Liver (tissue), 8 donors: ENCODE measurements at regions not wholly inside any gene's neighbourhood (a gene's known extent, or its start where the extent isn't known, plus 50 kb on each side); places are given as distances from the start of the nearest gene placed in this dataset.

Experiments
- DNase-seq: peaks from one replicate; pipeline ENCODE4 v3.0.0-alpha.2; 2017; ENCODE audit warnings: low spot score
- H3K27ac ChIP-seq, 2 donors: one replicate each; pipeline ENCODE4 v1.7.0; 2013; ENCODE audit warnings: inconsistent platforms in 2 of 2, low read length in 2 of 2, control low read depth in 1 of 2, low read depth in 1 of 2, mild to moderate bottlenecking in 1 of 2
- H3K27me3 ChIP-seq, 4 donors: one replicate each; pipeline versions ENCODE4 v1.6.1 to v1.7.0; 2013; ENCODE audit warnings: low read length in 3 of 4, inconsistent platforms in 1 of 4, mild to moderate bottlenecking in 1 of 4, moderate library complexity in 1 of 4; ENCODE audit not compliant: control insufficient read depth in 4 of 4, insufficient read depth in 4 of 4
- H3K36me3 ChIP-seq, 4 donors: one replicate each; pipeline versions ENCODE4 v1.6.1 to v1.7.0; 2013; ENCODE audit warnings: low read length in 3 of 4, mild to moderate bottlenecking in 3 of 4, low read depth in 1 of 4, moderate library complexity in 1 of 4; ENCODE audit not compliant: control insufficient read depth in 4 of 4, insufficient read depth in 3 of 4
- H3K4me1 ChIP-seq, 4 donors: one replicate each; pipeline versions ENCODE4 v1.6.1 to v1.7.0; 2013; ENCODE audit warnings: low read length in 3 of 4, mild to moderate bottlenecking in 3 of 4, moderate library complexity in 1 of 4; ENCODE audit not compliant: control insufficient read depth in 4 of 4, insufficient read depth in 4 of 4
- H3K4me3 ChIP-seq, 3 donors: one replicate each; pipeline versions ENCODE4 v1.6.1 to v1.7.0; 2013; ENCODE audit warnings: low read length in 3 of 3, control low read depth in 1 of 3, low read depth in 1 of 3, mild to moderate bottlenecking in 1 of 3
- H3K9ac ChIP-seq, 2 donors: one replicate each; pipeline ENCODE4 v1.7.0; 2013; ENCODE audit warnings: low read length in 2 of 2, mild to moderate bottlenecking in 2 of 2, moderate library complexity in 2 of 2, control low read depth in 1 of 2, low read depth in 1 of 2
- H3K9me3 ChIP-seq, 4 donors: one replicate each; pipeline versions ENCODE4 v1.6.1 to v1.7.0; 2013; ENCODE audit warnings: low read length in 3 of 4; ENCODE audit not compliant: control insufficient read depth in 4 of 4
- EGR1 ChIP-seq, 2 donors: IDR thresholded peaks; 2 replicates each; pipeline ENCODE4 v1.6.1; 2016 to 2018; ENCODE audit warnings: antibody characterized with exemption in 2 of 2, low read depth in 2 of 2
- FOXA1 ChIP-seq: IDR thresholded peaks from 2 replicates; pipeline ENCODE4 v1.6.1; 2016; ENCODE audit warnings: antibody characterized with exemption
- FOXA2 ChIP-seq: IDR thresholded peaks from 2 replicates; pipeline ENCODE4 v1.6.1; 2016; ENCODE audit warnings: antibody characterized with exemption
- GABPA ChIP-seq, 2 donors: IDR thresholded peaks in 1 of 2; conservative IDR thresholded peaks in 1 of 2; 2 replicates each; pipeline ENCODE4 v1.6.1; 2016; ENCODE audit warnings: antibody characterized with exemption in 2 of 2, mild to moderate bottlenecking in 1 of 2, moderate library complexity in 1 of 2
- HNF4A ChIP-seq, 2 donors: conservative IDR thresholded peaks; 2 replicates each; pipeline ENCODE4 v1.6.1; 2016; ENCODE audit warnings: antibody characterized with exemption in 2 of 2, mild to moderate bottlenecking in 2 of 2
- HNF4G ChIP-seq: IDR thresholded peaks from 2 replicates; pipeline ENCODE4 v1.6.1; 2016; ENCODE audit warnings: antibody characterized with exemption
- JUND ChIP-seq, 2 donors: IDR thresholded peaks; 2 replicates each; pipeline ENCODE4 v1.6.1; 2016; ENCODE audit warnings: antibody characterized with exemption in 2 of 2
- NR2F2 ChIP-seq: IDR thresholded peaks from 2 replicates; pipeline ENCODE4 v1.6.1; 2016; ENCODE audit warnings: antibody characterized with exemption
- RAD21 ChIP-seq, 2 donors: IDR thresholded peaks; 2 replicates each; pipeline ENCODE4 v1.6.1; 2016; ENCODE audit warnings: antibody characterized with exemption in 2 of 2, mild to moderate bottlenecking in 2 of 2
- RXRA ChIP-seq, 2 donors: IDR thresholded peaks; 2 replicates each; pipeline ENCODE4 v1.6.1; 2017 to 2018; ENCODE audit warnings: antibody characterized with exemption in 2 of 2, mild to moderate bottlenecking in 1 of 2
- SP1 ChIP-seq: IDR thresholded peaks from 2 replicates; pipeline ENCODE4 v1.6.1; 2018; ENCODE audit warnings: antibody characterized with exemption, mild to moderate bottlenecking
- TAF1 ChIP-seq: conservative IDR thresholded peaks from 2 replicates; pipeline ENCODE4 v1.6.1; 2016; ENCODE audit warnings: antibody characterized with exemption, mild to moderate bottlenecking
- YY1 ChIP-seq: IDR thresholded peaks from 2 replicates; pipeline ENCODE4 v1.6.1; 2016; ENCODE audit warnings: antibody characterized with exemption, mild to moderate bottlenecking
- WGBS: extraction: QIAGEN DNeasy Blood & Tissue Kit; methylation state at CpG from one replicate; pipeline ENCODE4 v1.1.7; 2013; 5-methylcytosine and 5-hydroxymethylcytosine counted together
- TF ChIP-seq, protein P1 (sequence below): IDR thresholded peaks from 2 replicates; pipeline ENCODE4 v1.6.1; 2016; ENCODE audit warnings: antibody characterized with exemption
- TF ChIP-seq, protein P2 (sequence below): fragments of 150-350 bp; IDR thresholded peaks from 2 replicates; pipeline ENCODE4 v1.5.1; 2017; ENCODE audit warnings: improper control_type of control experiment, low read depth, low read length; ENCODE audit not compliant: missing input control
- TF ChIP-seq, protein P3 (sequence below): IDR thresholded peaks from 2 replicates; pipeline ENCODE4 v1.6.1; 2016; ENCODE audit warnings: antibody characterized with exemption, mild to moderate bottlenecking
- TF ChIP-seq, protein P4 (sequence below): IDR thresholded peaks from 2 replicates; pipeline ENCODE4 v1.6.1; 2016; ENCODE audit warnings: antibody characterized with exemption
- TF ChIP-seq, protein P5 (sequence below): IDR thresholded peaks from 2 replicates; pipeline ENCODE4 v1.6.1; 2016; ENCODE audit warnings: antibody characterized with exemption
- donor health status: healthy.
- donor health status: healthy.
- donor health status: healthy.
- donor health status: healthy.
- donor health status: healthy.

DNA sequence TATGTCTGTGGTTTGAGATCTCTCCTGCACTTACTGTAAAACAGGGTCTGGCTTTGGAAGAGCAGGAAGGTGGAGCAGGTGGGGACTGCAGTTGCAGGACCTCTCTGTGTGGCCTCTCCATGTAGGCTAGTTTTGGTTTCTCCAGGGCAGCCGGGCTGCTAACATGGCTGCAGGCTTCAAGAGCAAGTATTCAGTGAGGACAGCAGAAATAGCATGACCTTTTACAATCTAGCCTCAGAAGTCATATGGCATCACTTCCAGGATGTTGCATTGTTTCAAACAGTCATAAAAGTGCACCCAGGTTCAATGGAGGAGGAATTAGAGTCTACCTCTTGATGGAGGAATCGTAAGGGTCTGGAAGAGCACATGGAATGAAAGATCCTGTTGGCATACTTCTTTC is 728.7 kb downstream of the NTRK3 start:
- no peaks in the 10 kb centered on the region for H3K27me3 ChIP-seq
- no peak overlapping the region for H3K9ac ChIP-seq
- H3K4me1 ChIP-seq: no peaks in the 10 kb centered on the region
- 71% methylated on average over 2 of the region's 2 CpGs for WGBS
- no peak for DNase-seq
- no peaks in the 10 kb centered on the region for H3K36me3 ChIP-seq
- no peak overlapping the region for H3K27ac ChIP-seq
- no peak overlapping the region for H3K4me3 ChIP-seq
- TF ChIP-seq NR2F2: no peak
- TF ChIP-seq, protein P1, sequence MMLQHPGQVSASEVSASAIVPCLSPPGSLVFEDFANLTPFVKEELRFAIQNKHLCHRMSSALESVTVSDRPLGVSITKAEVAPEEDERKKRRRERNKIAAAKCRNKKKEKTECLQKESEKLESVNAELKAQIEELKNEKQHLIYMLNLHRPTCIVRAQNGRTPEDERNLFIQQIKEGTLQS: no peak
- TF ChIP-seq SP1: no peak
- TF ChIP-seq JUND (IDR thresholded peaks at IDR 0.05): no peak
- TF ChIP-seq HNF4G: no peak
- TF ChIP-seq, protein P2, sequence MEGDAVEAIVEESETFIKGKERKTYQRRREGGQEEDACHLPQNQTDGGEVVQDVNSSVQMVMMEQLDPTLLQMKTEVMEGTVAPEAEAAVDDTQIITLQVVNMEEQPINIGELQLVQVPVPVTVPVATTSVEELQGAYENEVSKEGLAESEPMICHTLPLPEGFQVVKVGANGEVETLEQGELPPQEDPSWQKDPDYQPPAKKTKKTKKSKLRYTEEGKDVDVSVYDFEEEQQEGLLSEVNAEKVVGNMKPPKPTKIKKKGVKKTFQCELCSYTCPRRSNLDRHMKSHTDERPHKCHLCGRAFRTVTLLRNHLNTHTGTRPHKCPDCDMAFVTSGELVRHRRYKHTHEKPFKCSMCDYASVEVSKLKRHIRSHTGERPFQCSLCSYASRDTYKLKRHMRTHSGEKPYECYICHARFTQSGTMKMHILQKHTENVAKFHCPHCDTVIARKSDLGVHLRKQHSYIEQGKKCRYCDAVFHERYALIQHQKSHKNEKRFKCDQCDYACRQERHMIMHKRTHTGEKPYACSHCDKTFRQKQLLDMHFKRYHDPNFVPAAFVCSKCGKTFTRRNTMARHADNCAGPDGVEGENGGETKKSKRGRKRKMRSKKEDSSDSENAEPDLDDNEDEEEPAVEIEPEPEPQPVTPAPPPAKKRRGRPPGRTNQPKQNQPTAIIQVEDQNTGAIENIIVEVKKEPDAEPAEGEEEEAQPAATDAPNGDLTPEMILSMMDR: no peak
- no peak for TF ChIP-seq YY1
- TF ChIP-seq GABPA (IDR thresholded peaks at IDR 0.05 in 1 of 2, conservative IDR thresholded peaks at IDR 0.05 in 1 of 2): no peak
- TF ChIP-seq, protein P3, sequence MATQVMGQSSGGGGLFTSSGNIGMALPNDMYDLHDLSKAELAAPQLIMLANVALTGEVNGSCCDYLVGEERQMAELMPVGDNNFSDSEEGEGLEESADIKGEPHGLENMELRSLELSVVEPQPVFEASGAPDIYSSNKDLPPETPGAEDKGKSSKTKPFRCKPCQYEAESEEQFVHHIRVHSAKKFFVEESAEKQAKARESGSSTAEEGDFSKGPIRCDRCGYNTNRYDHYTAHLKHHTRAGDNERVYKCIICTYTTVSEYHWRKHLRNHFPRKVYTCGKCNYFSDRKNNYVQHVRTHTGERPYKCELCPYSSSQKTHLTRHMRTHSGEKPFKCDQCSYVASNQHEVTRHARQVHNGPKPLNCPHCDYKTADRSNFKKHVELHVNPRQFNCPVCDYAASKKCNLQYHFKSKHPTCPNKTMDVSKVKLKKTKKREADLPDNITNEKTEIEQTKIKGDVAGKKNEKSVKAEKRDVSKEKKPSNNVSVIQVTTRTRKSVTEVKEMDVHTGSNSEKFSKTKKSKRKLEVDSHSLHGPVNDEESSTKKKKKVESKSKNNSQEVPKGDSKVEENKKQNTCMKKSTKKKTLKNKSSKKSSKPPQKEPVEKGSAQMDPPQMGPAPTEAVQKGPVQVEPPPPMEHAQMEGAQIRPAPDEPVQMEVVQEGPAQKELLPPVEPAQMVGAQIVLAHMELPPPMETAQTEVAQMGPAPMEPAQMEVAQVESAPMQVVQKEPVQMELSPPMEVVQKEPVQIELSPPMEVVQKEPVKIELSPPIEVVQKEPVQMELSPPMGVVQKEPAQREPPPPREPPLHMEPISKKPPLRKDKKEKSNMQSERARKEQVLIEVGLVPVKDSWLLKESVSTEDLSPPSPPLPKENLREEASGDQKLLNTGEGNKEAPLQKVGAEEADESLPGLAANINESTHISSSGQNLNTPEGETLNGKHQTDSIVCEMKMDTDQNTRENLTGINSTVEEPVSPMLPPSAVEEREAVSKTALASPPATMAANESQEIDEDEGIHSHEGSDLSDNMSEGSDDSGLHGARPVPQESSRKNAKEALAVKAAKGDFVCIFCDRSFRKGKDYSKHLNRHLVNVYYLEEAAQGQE: no peak
- no peak for TF ChIP-seq FOXA1
- TF ChIP-seq, protein P4, sequence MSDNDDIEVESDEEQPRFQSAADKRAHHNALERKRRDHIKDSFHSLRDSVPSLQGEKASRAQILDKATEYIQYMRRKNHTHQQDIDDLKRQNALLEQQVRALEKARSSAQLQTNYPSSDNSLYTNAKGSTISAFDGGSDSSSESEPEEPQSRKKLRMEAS: no peak
- TF ChIP-seq RAD21 (IDR thresholded peaks at IDR 0.05): no peak
- no peak for TF ChIP-seq HNF4A (conservative IDR thresholded peaks at IDR 0.05)
- no peak for TF ChIP-seq FOXA2
- no peak for TF ChIP-seq RXRA (IDR thresholded peaks at IDR 0.05)
- H3K9me3 ChIP-seq: no peaks in the 10 kb centered on the region

DNA sequence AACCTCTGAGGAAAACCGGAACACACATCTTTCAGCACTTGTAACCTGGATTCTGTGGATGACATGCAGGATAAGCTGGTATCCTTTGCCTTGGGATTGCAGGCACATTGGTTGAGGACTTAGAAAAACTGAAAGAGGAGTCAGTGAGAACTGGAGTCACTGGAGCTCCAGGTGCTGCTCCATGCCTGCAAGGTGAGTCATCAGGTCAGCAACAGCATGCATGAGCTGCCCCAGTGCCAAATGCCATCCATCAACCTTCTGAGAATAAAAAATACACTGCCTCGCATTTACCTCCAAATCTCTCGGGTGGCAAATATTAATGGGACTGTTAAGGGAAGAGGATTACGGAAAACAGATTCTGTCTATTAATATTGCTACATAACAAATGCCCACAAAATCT is 729.1 kb downstream of the NTRK3 start:
- Histone ChIP-seq H3K4me1 (no peaks in the 10 kb centered on the region), H3K4me3 (no peak overlapping the region), H3K27me3 (no peaks in the 10 kb centered on the region), H3K9me3 (no peaks in the 10 kb centered on the region), H3K9ac (no peak overlapping the region), H3K27ac (no peak overlapping the region), H3K36me3 (no peaks in the 10 kb centered on the region)
- DNase-seq: no peak
- WGBS: 85% methylated on average over 4 of the region's 4 CpGs
- no peak for TF ChIP-seq YY1
- TF ChIP-seq, protein P4: no peak
- TF ChIP-seq NR2F2: no peak
- TF ChIP-seq SP1: no peak
- no peak for TF ChIP-seq HNF4A (conservative IDR thresholded peaks at IDR 0.05)
- no peak for TF ChIP-seq TAF1
- TF ChIP-seq HNF4G: no peak
- TF ChIP-seq JUND (IDR thresholded peaks at IDR 0.05): no peak
- TF ChIP-seq EGR1 (IDR thresholded peaks at IDR 0.05; ENCODE audit: low read depth in 2 of 2): no peak
- TF ChIP-seq, protein P2: no peak
- no peak for TF ChIP-seq RAD21 (IDR thresholded peaks at IDR 0.05)
- TF ChIP-seq GABPA (IDR thresholded peaks at IDR 0.05 in 1 of 2, conservative IDR thresholded peaks at IDR 0.05 in 1 of 2): no peak
- TF ChIP-seq, protein P5, sequence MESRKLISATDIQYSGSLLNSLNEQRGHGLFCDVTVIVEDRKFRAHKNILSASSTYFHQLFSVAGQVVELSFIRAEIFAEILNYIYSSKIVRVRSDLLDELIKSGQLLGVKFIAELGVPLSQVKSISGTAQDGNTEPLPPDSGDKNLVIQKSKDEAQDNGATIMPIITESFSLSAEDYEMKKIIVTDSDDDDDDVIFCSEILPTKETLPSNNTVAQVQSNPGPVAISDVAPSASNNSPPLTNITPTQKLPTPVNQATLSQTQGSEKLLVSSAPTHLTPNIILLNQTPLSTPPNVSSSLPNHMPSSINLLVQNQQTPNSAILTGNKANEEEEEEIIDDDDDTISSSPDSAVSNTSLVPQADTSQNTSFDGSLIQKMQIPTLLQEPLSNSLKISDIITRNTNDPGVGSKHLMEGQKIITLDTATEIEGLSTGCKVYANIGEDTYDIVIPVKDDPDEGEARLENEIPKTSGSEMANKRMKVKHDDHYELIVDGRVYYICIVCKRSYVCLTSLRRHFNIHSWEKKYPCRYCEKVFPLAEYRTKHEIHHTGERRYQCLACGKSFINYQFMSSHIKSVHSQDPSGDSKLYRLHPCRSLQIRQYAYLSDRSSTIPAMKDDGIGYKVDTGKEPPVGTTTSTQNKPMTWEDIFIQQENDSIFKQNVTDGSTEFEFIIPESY: no peak
- TF ChIP-seq, protein P1: no peak
- no peak for TF ChIP-seq FOXA1
